ENCODE measurements at regions not wholly inside any gene's neighbourhood (a gene's known extent, or its start where the extent isn't known, plus 50 kb on each side); places are given as distances from the start of the nearest gene placed in this dataset.

DNA sequence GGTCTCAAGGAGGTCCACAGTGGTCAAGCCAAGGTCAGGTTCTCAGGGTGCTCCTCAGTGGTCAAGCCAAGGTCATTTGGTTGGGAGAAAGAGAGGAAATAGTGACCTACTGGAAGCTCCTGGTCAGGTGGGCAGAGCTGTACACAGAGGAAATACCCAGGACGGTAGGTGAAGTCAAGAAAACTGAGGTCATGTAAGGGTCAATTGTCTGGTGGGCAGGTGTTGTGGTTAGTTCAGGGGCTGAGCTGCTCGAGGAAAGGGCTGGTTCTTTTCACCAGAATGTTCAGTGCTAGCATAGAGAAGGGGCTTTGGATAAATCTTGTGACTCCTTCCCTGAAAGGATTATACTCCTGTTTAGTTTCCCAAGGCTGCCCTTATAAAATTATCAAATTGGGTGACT, 540.5 kb downstream of the VRK1 start:
- TF ChIP-seq, protein P1, sequence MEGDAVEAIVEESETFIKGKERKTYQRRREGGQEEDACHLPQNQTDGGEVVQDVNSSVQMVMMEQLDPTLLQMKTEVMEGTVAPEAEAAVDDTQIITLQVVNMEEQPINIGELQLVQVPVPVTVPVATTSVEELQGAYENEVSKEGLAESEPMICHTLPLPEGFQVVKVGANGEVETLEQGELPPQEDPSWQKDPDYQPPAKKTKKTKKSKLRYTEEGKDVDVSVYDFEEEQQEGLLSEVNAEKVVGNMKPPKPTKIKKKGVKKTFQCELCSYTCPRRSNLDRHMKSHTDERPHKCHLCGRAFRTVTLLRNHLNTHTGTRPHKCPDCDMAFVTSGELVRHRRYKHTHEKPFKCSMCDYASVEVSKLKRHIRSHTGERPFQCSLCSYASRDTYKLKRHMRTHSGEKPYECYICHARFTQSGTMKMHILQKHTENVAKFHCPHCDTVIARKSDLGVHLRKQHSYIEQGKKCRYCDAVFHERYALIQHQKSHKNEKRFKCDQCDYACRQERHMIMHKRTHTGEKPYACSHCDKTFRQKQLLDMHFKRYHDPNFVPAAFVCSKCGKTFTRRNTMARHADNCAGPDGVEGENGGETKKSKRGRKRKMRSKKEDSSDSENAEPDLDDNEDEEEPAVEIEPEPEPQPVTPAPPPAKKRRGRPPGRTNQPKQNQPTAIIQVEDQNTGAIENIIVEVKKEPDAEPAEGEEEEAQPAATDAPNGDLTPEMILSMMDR (IDR thresholded peaks at IDR 0.05; ENCODE audit: poor library complexity): no peak
- TF ChIP-seq EZH2phosphoT487 (IDR thresholded peaks at IDR 0.05; ENCODE audit: low read depth, severe bottlenecking, unreplicated experiment) (no peak), EZH2 (IDR thresholded peaks at IDR 0.05; ENCODE audit: borderline replicate concordance) (no peak)
